Nephron (organoid): ENCODE measurements at regions not wholly inside any gene's neighbourhood (a gene's known extent, or its start where the extent isn't known, plus 50 kb on each side); places are given as distances from the start of the nearest gene placed in this dataset.

ENCODE experiments used
- H3K27ac Mint-ChIP-seq, 3 experiments: 2 replicates each; pipeline ENCODE4 v1.8.0; 2020; ENCODE audit warnings: mixed read lengths in 3 of 3, mild to moderate bottlenecking in 2 of 3, moderate library complexity in 1 of 3
- H3K27me3 Mint-ChIP-seq: 2 replicates; pipeline ENCODE4 v1.8.0; 2021; ENCODE audit warnings: low read depth, mild to moderate bottlenecking, moderate library complexity, mixed read lengths
- H3K36me3 Mint-ChIP-seq: 2 replicates; pipeline ENCODE4 v1.8.0; 2020; ENCODE audit warnings: low read depth, mixed read lengths
- H3K4me1 Mint-ChIP-seq: 2 replicates; pipeline ENCODE4 v1.8.0; 2020; ENCODE audit warnings: mixed read lengths
- H3K4me3 Mint-ChIP-seq, 3 experiments: 2 replicates each; pipeline ENCODE4 v1.8.0; 2020; ENCODE audit warnings: mild to moderate bottlenecking in 3 of 3, mixed read lengths in 3 of 3, moderate library complexity in 2 of 3
- H3K9me3 Mint-ChIP-seq: 2 replicates; pipeline ENCODE4 v1.8.0; 2020; ENCODE audit warnings: mixed read lengths
- CTCF ChIP-seq, 3 experiments: fragments of 200-600 bp; sonication (generic); IDR thresholded peaks; one replicate each; pipeline ENCODE4 v1.5.0; 2021; ENCODE audit warnings: antibody characterized with exemption in 3 of 3; ENCODE audit not compliant: unreplicated experiment in 3 of 3

- H3K27me3 Mint-ChIP-seq: peaks cover 4% of the 10 kb centered on the region
- H3K27ac Mint-ChIP-seq: no peak overlapping the region
- H3K36me3 Mint-ChIP-seq: no peaks in the 10 kb centered on the region
- TF ChIP-seq CTCF (IDR thresholded peaks at IDR 0.05; ENCODE audit: unreplicated experiment in 3 of 3): no peak
- H3K4me1 Mint-ChIP-seq: peaks cover 8% of the 10 kb centered on the region
- H3K4me3 Mint-ChIP-seq: no peak overlapping the region
- no peaks in the 10 kb centered on the region for H3K9me3 Mint-ChIP-seq
These were observed 1475.5 kb upstream of the TENM4 start for GRCh38 chr11:80916173-80916798.

DNA sequence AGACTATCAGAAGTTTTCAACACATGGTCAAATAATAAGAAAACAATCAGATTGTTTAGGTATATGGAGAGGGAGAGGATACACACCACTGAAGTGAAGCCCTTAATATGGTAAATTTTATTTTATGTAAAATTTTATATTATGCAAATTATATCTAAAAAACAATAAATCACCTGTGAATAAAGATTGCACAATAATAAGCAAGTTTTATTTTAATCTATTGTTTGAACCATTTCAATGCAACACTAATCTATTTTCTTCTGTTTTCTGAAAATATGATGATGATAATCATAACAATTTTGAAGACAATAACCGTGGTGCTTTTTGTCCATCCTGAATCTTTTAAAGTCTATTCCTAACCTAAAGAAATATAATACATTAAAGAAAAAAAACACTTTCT, 1473.5 kb upstream of the TENM4 start:
- Mint-ChIP-seq H3K4me1 (peaks cover 8% of the 10 kb centered on the region), H3K4me3 (no peak overlapping the region), H3K27ac (no peak overlapping the region), H3K9me3 (no peaks in the 10 kb centered on the region), H3K27me3 (peaks cover 4% of the 10 kb centered on the region), H3K36me3 (no peaks in the 10 kb centered on the region)
- no peak for TF ChIP-seq CTCF (IDR thresholded peaks at IDR 0.05; ENCODE audit: unreplicated experiment in 3 of 3)

DNA sequence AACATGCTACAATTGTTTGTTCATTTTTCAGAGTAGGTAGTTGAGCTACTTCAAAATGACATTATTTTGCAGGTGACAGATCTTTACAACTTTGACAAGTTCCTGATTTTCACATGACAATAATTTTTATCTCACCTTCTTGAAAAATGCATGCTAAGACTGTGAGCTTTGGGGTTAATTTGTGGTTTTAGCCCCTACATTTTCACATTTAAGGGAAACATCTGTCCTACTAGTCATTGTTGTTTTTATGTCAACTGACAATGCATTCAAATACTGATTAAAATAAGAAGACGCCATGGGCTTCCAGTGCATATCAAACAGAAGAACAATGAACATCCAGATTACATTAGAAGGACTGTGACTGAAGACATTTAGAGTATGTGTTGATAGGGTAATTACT, 1470.8 kb upstream of the TENM4 start:
- Mint-ChIP-seq H3K27ac (no peak overlapping the region), H3K4me1 (peaks cover 8% of the 10 kb centered on the region), H3K9me3 (no peaks in the 10 kb centered on the region), H3K36me3 (no peaks in the 10 kb centered on the region), H3K4me3 (no peak overlapping the region), H3K27me3 (peaks cover 4% of the 10 kb centered on the region)
- no peak for TF ChIP-seq CTCF (IDR thresholded peaks at IDR 0.05; ENCODE audit: unreplicated experiment in 3 of 3)

- peaks cover 12% of the 10 kb centered on the region for H3K9me3 Mint-ChIP-seq
- H3K4me1 Mint-ChIP-seq: no peaks in the 10 kb centered on the region
- peaks cover 3% of the 10 kb centered on the region for H3K27me3 Mint-ChIP-seq
- H3K4me3 Mint-ChIP-seq: no peak overlapping the region
- no peak overlapping the region for H3K27ac Mint-ChIP-seq
- TF ChIP-seq CTCF (IDR thresholded peaks at IDR 0.05; ENCODE audit: unreplicated experiment in 3 of 3): no peak
- no peaks in the 10 kb centered on the region for H3K36me3 Mint-ChIP-seq
These were observed 1459.4 kb upstream of the TENM4 start for GRCh38 chr11:80900265-80900664.

DNA sequence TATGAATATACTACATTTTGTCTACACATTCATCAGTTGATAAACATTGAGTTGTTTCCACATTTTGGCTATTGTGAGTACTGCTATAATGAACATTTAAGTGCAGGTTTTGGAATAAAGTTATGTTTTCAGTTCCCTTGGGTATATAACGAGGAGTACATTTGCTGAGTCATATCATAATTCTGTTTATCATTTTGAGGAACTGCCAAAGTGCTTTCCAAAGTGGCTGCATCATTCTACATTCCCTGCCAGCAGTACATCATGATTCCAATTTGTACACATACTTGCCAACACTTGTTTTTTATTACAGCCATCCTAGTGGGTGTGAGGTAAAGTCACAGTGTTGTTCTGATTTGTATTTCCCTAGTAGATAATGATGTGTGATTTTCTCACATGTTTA, 1458.6 kb upstream of the TENM4 start:
- Mint-ChIP-seq H3K27me3 (peaks cover 3% of the 10 kb centered on the region), H3K9me3 (peaks cover 12% of the 10 kb centered on the region), H3K27ac (no peak overlapping the region), H3K36me3 (no peaks in the 10 kb centered on the region), H3K4me1 (no peaks in the 10 kb centered on the region), H3K4me3 (no peak overlapping the region)
- no peak for TF ChIP-seq CTCF (IDR thresholded peaks at IDR 0.05; ENCODE audit: unreplicated experiment in 3 of 3)

DNA sequence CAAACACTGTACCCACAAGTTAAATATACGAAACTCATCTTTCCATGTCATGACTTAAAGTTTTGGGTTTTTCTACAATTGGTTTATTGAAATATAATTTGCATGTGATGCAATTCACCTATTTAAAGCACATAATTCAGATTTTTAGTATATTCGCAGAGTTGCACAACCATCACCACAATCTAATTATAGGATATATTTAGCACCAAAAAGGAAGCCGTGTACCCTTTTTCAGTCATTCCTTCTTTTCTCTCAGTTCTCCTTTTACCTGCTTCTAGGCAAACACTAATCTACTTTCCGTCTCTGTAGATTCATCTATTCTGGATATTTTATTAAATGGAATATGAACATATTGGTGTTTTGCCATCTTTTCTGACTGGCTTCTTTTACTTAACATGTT, 1458.1 kb upstream of the TENM4 start:
- peaks cover 3% of the 10 kb centered on the region for H3K27me3 Mint-ChIP-seq
- no peaks in the 10 kb centered on the region for H3K36me3 Mint-ChIP-seq
- no peaks in the 10 kb centered on the region for H3K4me1 Mint-ChIP-seq
- H3K9me3 Mint-ChIP-seq: peaks cover 12% of the 10 kb centered on the region
- no peak overlapping the region for H3K27ac Mint-ChIP-seq
- no peak overlapping the region for H3K4me3 Mint-ChIP-seq
- TF ChIP-seq CTCF (IDR thresholded peaks at IDR 0.05; ENCODE audit: unreplicated experiment in 3 of 3): no peak
